NT2/D1 (cell line): ENCODE measurements at regions not wholly inside any gene's neighbourhood (a gene's known extent, or its start where the extent isn't known, plus 50 kb on each side); places are given as distances from the start of the nearest gene placed in this dataset.

ENCODE experiments used
- SUZ12 ChIP-seq: IDR thresholded peaks from 2 replicates; pipeline ENCODE4 v1.6.1; 2011; ENCODE audit not compliant: insufficient read length, insufficient read depth; ENCODE audit errors: extremely low read depth
- ZNF274 ChIP-seq: IDR thresholded peaks from 2 replicates; pipeline ENCODE4 v1.6.1; 2011; ENCODE audit warnings: mild to moderate bottlenecking, low read depth, low read length

- TF ChIP-seq ZNF274 (no peak), SUZ12 (no peak)
Observed at GRCh38 chr11:115660030-115660805, 156.0 kb upstream of the CADM1 start.
